ENCODE measurements at regions not wholly inside any gene's neighbourhood (a gene's known extent, or its start where the extent isn't known, plus 50 kb on each side); places are given as distances from the start of the nearest gene placed in this dataset.

- no peak for TF ChIP-seq GATA2 (IDR thresholded peaks at IDR 0.05; ENCODE audit: low read depth, low read length)
- no peak for TF ChIP-seq GATA3 (IDR thresholded peaks at IDR 0.05; ENCODE audit: low read depth, low read length)
These were observed 359.4 kb downstream of the CSNK1G3 start for GRCh38 chr5:123871373-123871772.

GRCh38 chr5:123868881-123869280 is 356.9 kb downstream of the CSNK1G3 start:
- no peak for TF ChIP-seq GATA3 (IDR thresholded peaks at IDR 0.05; ENCODE audit: low read depth, low read length)

GRCh38 chr5:123868267-123868666 is 356.3 kb downstream of the CSNK1G3 start:
- TF ChIP-seq GATA2 (IDR thresholded peaks at IDR 0.05; ENCODE audit: low read depth, low read length) (no peak; the same call in 1 of the 2 replicates), GATA3 (IDR thresholded peaks at IDR 0.05; ENCODE audit: low read depth, low read length) (no peak)

DNA sequence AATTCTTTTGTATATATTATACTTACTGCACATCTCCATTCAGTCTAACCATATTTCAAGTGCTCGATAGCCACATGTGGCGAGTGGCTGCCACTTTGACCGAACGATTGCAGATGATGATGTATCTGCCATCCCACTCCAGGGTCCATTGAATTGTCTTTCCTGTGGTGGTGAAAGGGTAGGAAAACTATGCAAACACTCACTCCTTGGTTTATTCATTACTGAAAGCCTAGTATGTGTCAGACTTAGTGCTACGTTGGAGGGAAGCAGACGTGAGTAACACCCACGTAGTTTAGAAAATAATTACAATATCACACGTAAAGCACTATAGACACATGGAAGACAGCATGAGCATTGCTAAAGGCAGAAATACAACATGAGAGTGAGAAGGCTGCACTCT is 353.7 kb downstream of the CSNK1G3 start:
- TF ChIP-seq GATA3 (IDR thresholded peaks at IDR 0.05; ENCODE audit: low read depth, low read length) = no peak
- TF ChIP-seq GATA2 (IDR thresholded peaks at IDR 0.05; ENCODE audit: low read depth, low read length) = no peak

GRCh38 chr5:123864578-123864977 is 352.6 kb downstream of the CSNK1G3 start:
- TF ChIP-seq GATA2 (IDR thresholded peaks at IDR 0.05; ENCODE audit: low read depth, low read length) = no peak
- no peak for TF ChIP-seq GATA3 (IDR thresholded peaks at IDR 0.05; ENCODE audit: low read depth, low read length)

DNA sequence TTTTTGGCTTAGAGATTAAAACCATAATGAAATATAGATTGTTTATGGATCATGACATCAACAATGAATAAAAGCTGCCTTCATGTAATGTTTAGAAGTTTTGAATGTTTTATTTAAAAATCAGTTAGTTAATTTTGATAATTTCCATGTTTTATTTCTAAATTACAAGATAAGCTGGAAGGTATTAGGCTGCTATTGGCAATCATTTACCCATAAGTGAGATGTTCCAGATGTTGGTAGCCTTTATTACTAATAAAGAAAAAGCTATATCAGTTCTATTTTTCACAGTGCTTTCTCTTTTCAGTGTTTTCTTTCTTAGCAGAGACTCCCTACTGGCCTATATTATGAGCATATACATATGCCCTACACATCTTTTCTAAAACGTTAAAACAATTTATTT is 347.0 kb downstream of the CSNK1G3 start:
- TF ChIP-seq GATA3 (IDR thresholded peaks at IDR 0.05; ENCODE audit: low read depth, low read length) = no peak
- no peak for TF ChIP-seq GATA2 (IDR thresholded peaks at IDR 0.05; ENCODE audit: low read depth, low read length)

DNA sequence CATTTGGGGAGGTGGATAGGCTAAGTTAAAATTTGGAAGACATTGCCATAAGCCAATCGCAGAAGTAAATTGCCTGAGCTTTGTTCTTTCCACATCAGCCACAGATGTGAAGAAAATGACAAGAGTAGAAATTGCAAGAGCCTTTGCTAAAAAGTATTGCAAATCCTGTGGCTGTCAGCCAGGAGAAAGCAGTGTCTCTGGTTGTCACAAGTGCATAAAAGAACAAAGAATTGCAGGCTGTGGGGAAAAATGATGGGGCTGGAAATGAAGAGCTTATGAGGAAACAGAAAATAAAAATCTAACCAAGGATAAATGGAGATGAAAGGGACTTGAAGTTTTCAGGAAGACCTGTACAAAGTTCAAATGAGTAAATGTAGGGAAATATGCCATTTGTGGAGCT is 344.8 kb downstream of the CSNK1G3 start:
- TF ChIP-seq GATA2 (IDR thresholded peaks at IDR 0.05; ENCODE audit: low read depth, low read length) (no peak), GATA3 (IDR thresholded peaks at IDR 0.05; ENCODE audit: low read depth, low read length) (no peak)

DNA sequence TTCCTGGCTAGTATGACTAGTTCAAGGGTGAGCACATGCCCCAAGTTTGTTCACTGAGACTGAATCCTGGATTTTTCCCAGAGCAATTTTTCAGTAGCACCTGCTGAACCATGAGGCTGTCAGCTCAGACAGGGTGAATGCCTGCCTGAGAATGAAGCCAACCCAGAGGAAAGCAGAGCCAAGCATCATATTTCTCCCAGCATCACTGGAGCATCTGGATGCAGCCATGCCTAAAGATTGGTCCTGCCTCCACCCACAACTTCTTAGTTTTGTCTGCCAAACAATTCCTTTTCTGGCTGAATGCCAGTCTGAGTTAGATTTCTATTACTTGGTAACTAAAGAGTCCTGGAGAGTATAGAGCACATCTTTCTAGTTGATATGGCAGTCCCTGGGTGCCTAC is 343.6 kb downstream of the CSNK1G3 start:
- TF ChIP-seq GATA2 (IDR thresholded peaks at IDR 0.05; ENCODE audit: low read depth, low read length) = no peak
- TF ChIP-seq GATA3 (IDR thresholded peaks at IDR 0.05; ENCODE audit: low read depth, low read length) = no peak

DNA sequence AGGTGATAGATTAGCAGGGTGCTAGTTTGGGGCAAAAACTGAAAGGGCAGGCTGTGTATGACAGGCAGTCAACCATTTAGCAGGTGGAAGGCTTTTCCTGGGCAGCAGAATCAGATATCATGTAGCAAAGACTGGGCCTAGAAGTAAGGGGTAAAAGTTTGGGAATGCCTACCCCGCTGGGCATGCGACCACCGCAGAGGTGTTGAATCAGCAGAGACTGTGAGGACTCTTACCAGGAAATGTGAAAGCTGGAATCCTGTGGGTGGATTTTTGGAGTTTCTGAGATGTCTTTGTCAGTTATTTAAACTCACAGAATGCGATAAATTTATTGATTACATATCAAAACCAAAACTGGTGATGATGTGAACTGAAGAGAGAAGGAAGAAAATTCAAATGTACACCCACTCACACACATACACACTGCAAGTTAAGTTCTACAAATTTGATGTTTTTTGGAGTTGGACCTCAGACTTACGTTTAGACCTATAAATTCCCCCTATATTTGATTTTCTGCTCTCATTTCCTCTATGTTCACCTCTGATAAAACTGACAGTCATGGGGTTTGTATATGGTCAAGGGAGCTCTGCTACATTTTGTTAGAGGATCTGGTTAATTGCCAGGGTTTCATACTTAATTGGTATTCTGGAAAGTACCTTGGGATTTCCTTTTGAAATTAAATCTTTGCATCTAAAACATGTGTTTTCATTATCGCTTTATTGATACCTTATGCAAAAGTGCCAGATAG is 333.6 kb downstream of the CSNK1G3 start:
- TF ChIP-seq GATA3 (IDR thresholded peaks at IDR 0.05; ENCODE audit: low read depth, low read length) (no peak), GATA2 (IDR thresholded peaks at IDR 0.05; ENCODE audit: low read depth, low read length) (no peak)

DNA sequence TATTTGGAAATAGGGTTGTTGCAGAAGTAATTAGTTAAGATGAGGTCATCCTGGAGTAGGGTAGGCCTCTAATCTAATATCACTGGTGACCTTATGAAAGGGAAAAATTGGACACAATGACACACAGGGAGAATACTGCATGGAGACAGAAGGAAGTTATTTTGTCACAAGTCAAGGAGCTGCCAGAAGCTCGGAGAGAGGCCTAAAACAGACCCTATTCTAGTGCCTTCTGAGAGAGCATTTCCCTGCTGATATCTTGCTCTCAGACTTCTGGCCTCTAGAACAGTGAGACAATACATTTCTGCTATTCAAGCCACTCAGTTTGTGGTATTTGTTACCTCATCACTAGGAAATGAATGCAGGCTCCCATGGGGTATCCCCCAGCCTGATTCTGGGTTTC is 332.9 kb downstream of the CSNK1G3 start:
- TF ChIP-seq GATA3 (IDR thresholded peaks at IDR 0.05; ENCODE audit: low read depth, low read length) (no peak), GATA2 (IDR thresholded peaks at IDR 0.05; ENCODE audit: low read depth, low read length) (no peak)

DNA sequence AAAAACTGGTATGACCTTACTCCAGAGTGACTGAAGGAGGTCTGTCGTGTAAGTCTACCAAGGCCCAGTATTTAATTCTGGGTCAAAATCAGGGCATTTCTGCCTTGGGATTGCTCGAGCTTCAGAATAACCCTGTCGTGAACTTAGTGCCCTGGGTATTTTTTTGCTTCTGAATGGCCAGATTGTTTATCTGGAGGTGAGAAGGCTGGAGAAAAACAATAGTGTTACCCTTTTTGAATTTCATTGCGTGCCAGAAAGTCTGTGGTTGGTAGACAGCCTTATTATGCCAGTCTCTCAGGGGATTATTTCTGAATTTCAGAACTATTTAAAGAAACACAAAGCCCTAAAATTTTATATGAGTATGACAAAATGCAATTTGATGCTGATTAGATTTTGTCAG is 323.4 kb downstream of the CSNK1G3 start:
- TF ChIP-seq GATA2 (IDR thresholded peaks at IDR 0.05; ENCODE audit: low read depth, low read length) = no peak
- no peak for TF ChIP-seq GATA3 (IDR thresholded peaks at IDR 0.05; ENCODE audit: low read depth, low read length)

DNA sequence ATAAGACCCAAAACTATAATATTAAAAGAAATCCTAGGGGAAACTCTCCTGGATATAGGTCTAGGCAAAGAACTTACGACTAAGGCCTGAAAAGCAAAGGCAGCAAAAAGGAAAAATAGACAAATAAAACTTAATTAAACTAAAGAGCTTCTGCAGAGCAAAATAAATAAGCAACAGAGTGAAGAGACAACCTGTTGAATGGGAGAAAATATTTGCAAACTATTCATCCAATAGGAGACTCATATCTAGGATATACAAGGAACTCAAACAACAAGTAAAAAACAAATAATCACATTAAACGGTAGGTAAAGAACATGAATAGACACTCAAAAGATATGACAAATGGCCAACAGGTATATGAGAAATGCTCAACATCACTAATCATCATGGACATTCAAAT is 318.6 kb downstream of the CSNK1G3 start:
- TF ChIP-seq GATA3 (IDR thresholded peaks at IDR 0.05; ENCODE audit: low read depth, low read length) (no peak), GATA2 (IDR thresholded peaks at IDR 0.05; ENCODE audit: low read depth, low read length) (no peak)

- TF ChIP-seq GATA2 (IDR thresholded peaks at IDR 0.05; ENCODE audit: low read depth, low read length) (no peak), GATA3 (IDR thresholded peaks at IDR 0.05; ENCODE audit: low read depth, low read length) (no peak)
These were observed 315.8 kb downstream of the CSNK1G3 start for GRCh38 chr5:123827811-123828210.

DNA sequence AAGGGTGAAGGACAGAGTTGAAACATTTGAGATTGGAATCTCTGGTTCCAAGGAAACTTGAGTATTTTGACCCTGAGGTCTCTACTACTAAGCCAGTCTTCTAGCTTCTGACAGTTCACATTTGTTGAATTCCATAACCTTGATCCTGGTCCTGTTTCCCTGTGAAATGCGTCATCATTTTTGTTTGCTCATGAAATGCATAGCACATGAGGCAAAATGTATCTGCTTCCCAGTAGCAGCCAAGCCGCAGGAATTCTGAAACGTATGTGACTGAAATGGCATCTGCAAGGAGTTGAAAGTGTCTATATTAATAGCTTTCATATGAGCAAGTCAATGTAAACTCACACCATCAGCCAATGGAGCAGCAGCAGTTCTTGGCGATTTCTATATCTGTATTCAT is 307.9 kb downstream of the CSNK1G3 start:
- TF ChIP-seq GATA2 (IDR thresholded peaks at IDR 0.05; ENCODE audit: low read depth, low read length) (no peak), GATA3 (IDR thresholded peaks at IDR 0.05; ENCODE audit: low read depth, low read length) (no peak)

- TF ChIP-seq GATA3 (IDR thresholded peaks at IDR 0.05; ENCODE audit: low read depth, low read length) = no peak
- no peak for TF ChIP-seq GATA2 (IDR thresholded peaks at IDR 0.05; ENCODE audit: low read depth, low read length)
These were observed 307.4 kb downstream of the CSNK1G3 start for GRCh38 chr5:123819386-123819785.

DNA sequence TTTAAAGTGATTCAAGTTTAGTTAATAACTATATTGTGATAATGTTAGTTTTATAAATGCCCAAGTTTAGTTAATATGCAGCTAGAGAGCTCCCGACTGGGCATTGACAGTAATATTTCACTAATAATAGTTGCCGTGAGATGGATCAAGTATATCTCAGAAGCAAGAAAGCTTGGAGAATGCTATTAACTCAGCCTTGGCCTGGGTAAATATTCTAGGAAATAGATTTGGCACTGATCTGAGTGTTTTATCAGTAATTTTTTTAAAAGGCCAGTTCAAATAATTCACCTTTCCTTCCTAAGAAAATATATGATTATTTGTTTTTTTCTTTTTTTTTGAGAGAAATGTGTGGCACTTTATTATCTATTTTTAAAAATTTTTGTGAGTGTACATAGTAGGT is 305.3 kb downstream of the CSNK1G3 start:
- no peak for TF ChIP-seq GATA3 (IDR thresholded peaks at IDR 0.05; ENCODE audit: low read depth, low read length)
- TF ChIP-seq GATA2 (IDR thresholded peaks at IDR 0.05; ENCODE audit: low read depth, low read length) = no peak

Data from SH-SY5Y (cell line).